A549 (cell line): ENCODE measurements at regions not wholly inside any gene's neighbourhood (a gene's known extent, or its start where the extent isn't known, plus 50 kb on each side); places are given as distances from the start of the nearest gene placed in this dataset.

Experiments
- ATAC-seq, 2 experiments: fragments of 200-7000 bp in 1 of 2; fragments of >200 bp in 1 of 2; cut with Nextera tagmentation in 1 of 2; cut with Tn5 transposase in 1 of 2; 3 replicates each; pipeline versions ENCODE4 v1.8.0 to v1.9.1; 2018 to 2020; ENCODE audit warnings: mild to moderate bottlenecking in 1 of 2, moderate library complexity in 1 of 2
- CTCF ChIA-PET: fragments of 300-600 bp; sonication (Branson Sonifier 250); formaldehyde crosslinking; extraction: SDS; loops from one replicate; lab custom pipeline; 2021; ENCODE audit warnings: antibody characterized with exemption, inconsistent platforms; lab: Yijun Ruan, JAX
- POLR2A ChIA-PET: fragments of 350-600 bp; formaldehyde crosslinking; extraction: SDS; loops from one replicate; lab custom pipeline; 2021; ENCODE audit warnings: antibody characterized with exemption, inconsistent platforms; lab: Yijun Ruan, JAX
- DNase-seq, 2 experiments: peaks; one replicate each; pipeline versions ENCODE4 v3.0.0 to v3.0.0-alpha.2; 2011 to 2016; ENCODE audit warnings: low read depth in 1 of 2, low spot score in 1 of 2
- FAIRE-seq: peaks from 2 replicates; lab custom pipeline; 2011; peaks lifted over from hg19 to GRCh38; lab: Jason Lieb, UNC
- H3K27ac ChIP-seq, 2 experiments: fragments of >200 bp; sonication (Bioruptor Twin); formaldehyde crosslinking; 3 replicates each; pipeline ENCODE4 v1.5.1; 2016 to 2017
- H3K4me1 ChIP-seq: fragments of >200 bp; sonication (Bioruptor Twin); formaldehyde crosslinking; 3 replicates; pipeline ENCODE4 v1.6.1; 2016
- H3K4me2 ChIP-seq: fragments of >200 bp; sonication (Bioruptor Twin); formaldehyde crosslinking; 3 replicates; pipeline ENCODE4 v1.6.1; 2016
- H3K4me3 ChIP-seq: fragments of >200 bp; sonication (Bioruptor Twin); formaldehyde crosslinking; 3 replicates; pipeline ENCODE4 v1.5.1; 2016
- H3K9me3 ChIP-seq: fragments of >200 bp; sonication (Bioruptor Twin); formaldehyde crosslinking; 3 replicates; pipeline ENCODE4 v1.6.1; 2016
- ATOH8 ChIP-seq: fragments of 250-450 bp; sonication (Bioruptor Pico); IDR thresholded peaks from 2 replicates; pipeline ENCODE4 v1.5.0; 2020; ENCODE audit warnings: low read depth, mild to moderate bottlenecking, moderate library complexity
- CBX2 ChIP-seq: fragments of 200-600 bp; sonication (generic); IDR thresholded peaks from 2 replicates; pipeline ENCODE4 v1.6.1; 2016; ENCODE audit warnings: low read depth, mild to moderate bottlenecking, borderline replicate concordance
- CBX8 ChIP-seq: fragments of 200-600 bp; sonication (generic); IDR thresholded peaks from 2 replicates; pipeline ENCODE4 v1.6.1; 2016
- CEBPB ChIP-seq, 2 experiments: fragments of >200 bp in 1 of 2; sonication (Bioruptor Twin) in 1 of 2; formaldehyde crosslinking in 1 of 2; IDR thresholded peaks; 2 replicates each; pipeline ENCODE4 v1.6.1; 2012 to 2016
- ESRRA ChIP-seq: fragments of 150-350 bp; IDR thresholded peaks from 2 replicates; pipeline ENCODE4 v1.6.1; 2014; ENCODE audit warnings: mild to moderate bottlenecking, low read length, borderline replicate concordance
- FOSL2 ChIP-seq, 2 experiments: fragments of 450-650 bp in 1 of 2; fragments of >200 bp in 1 of 2; sonication (Bioruptor Twin) in 1 of 2; formaldehyde crosslinking; IDR thresholded peaks; 2 replicates each; pipeline versions ENCODE4 v1.5.0 to v1.6.1; 2016 to 2020; ENCODE audit warnings: mild to moderate bottlenecking in 1 of 2, moderate library complexity in 1 of 2
- HOXB5 ChIP-seq: fragments of 250-450 bp; sonication (Bioruptor Pico); IDR thresholded peaks from 2 replicates; pipeline ENCODE4 v1.5.0; 2020; ENCODE audit warnings: mild to moderate bottlenecking, moderate library complexity
- JUN ChIP-seq, 2 experiments: fragments of >200 bp; sonication (Bioruptor Twin); formaldehyde crosslinking; IDR thresholded peaks; 2 replicates in 1 of 2; 3 replicates in 1 of 2; pipeline ENCODE4 v1.6.1; 2016 to 2017
- JUNB ChIP-seq: fragments of >200 bp; sonication (Bioruptor Twin); formaldehyde crosslinking; IDR thresholded peaks from 2 replicates; pipeline ENCODE4 v1.6.1; 2016
- MAFK ChIP-seq: fragments of 450-650 bp; IDR thresholded peaks from 2 replicates; pipeline ENCODE4 v1.6.1; 2014; ENCODE audit not compliant: partially characterized antibody
- NR3C1 ChIP-seq: fragments of >200 bp; sonication (Bioruptor Twin); formaldehyde crosslinking; IDR thresholded peaks from 3 replicates; pipeline ENCODE4 v1.6.1; 2017
- RAD21 ChIP-seq, 2 experiments: fragments of >200 bp in 1 of 2; sonication (Bioruptor Twin) in 1 of 2; formaldehyde crosslinking in 1 of 2; IDR thresholded peaks in 1 of 2; conservative IDR thresholded peaks in 1 of 2; 2 replicates in 1 of 2; 3 replicates in 1 of 2; pipeline ENCODE4 v1.6.1; 2012 to 2018; ENCODE audit warnings: inconsistent platforms in 1 of 2
- RARB ChIP-seq: fragments of 250-450 bp; sonication (Bioruptor Pico); IDR thresholded peaks from 2 replicates; pipeline ENCODE4 v1.8.0; 2021; ENCODE audit warnings: mild to moderate bottlenecking, moderate library complexity
- RFX5 ChIP-seq: fragments of 450-650 bp; IDR thresholded peaks from 2 replicates; pipeline ENCODE4 v1.7.1; 2014; ENCODE audit warnings: antibody characterized with exemption, mild to moderate bottlenecking, moderate library complexity
- RNF2 ChIP-seq: fragments of 200-600 bp; sonication (generic); IDR thresholded peaks from 2 replicates; pipeline ENCODE4 v1.6.1; 2016; ENCODE audit warnings: low read depth, mild to moderate bottlenecking, antibody characterized with exemption, moderate library complexity, borderline replicate concordance
- SREBF2 ChIP-seq: fragments of 450-650 bp; IDR thresholded peaks from 2 replicates; pipeline ENCODE4 v1.6.1; 2014; ENCODE audit warnings: mild to moderate bottlenecking, moderate library complexity
- TFCP2L1 ChIP-seq: fragments of 250-450 bp; sonication (Bioruptor Pico); IDR thresholded peaks from 2 replicates; pipeline ENCODE4 v1.5.0; 2021; ENCODE audit warnings: mild to moderate bottlenecking
- ZC3H11A ChIP-seq: fragments of 450-650 bp; IDR thresholded peaks from 2 replicates; pipeline ENCODE4 v1.6.1; 2014; ENCODE audit warnings: antibody characterized with exemption, mild to moderate bottlenecking
- ZNF302 ChIP-seq: fragments of 250-450 bp; sonication (Bioruptor Pico); IDR thresholded peaks from 2 replicates; pipeline ENCODE4 v1.9.0; 2021; ENCODE audit warnings: inconsistent platforms, mild to moderate bottlenecking, moderate library complexity
- ZSCAN20 ChIP-seq: fragments of 250-450 bp; sonication (Bioruptor Pico); IDR thresholded peaks from 2 replicates; pipeline ENCODE4 v1.8.0; 2022; ENCODE audit warnings: mild to moderate bottlenecking, moderate library complexity
- WGBS: methylation state at CpG from one replicate; pipeline ENCODE4 v1.1.6; 2017; ENCODE audit errors: missing lambda C conversion rate; 5-methylcytosine and 5-hydroxymethylcytosine counted together
- TF ChIP-seq, protein P1 (sequence below): IDR thresholded peaks from 2 replicates; pipeline ENCODE4 v1.6.1; 2012

DNA sequence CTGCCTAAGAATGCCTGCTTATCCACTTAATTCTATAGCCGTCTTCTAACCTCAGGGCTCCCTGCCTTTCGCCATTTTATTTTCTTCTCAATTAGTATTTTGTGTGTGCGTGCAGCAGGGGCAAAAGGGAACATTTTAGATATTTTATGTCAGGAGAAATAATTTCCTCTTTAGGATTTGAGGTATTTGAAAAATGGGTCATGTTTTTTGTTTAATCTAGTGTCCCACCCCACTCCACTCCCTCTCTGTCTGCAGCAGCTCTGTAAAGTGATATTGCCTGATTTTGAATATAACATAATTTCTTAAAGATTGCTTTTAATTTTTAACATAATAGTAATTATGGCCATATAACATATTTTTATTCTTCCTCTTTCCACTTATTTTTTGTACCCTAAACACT is 593.2 kb upstream of the DPPA4 start:
- no peaks in the 10 kb centered on the region for H3K9me3 ChIP-seq
- WGBS: 16% methylated on average over 3 of the region's 3 CpGs
- H3K4me2 ChIP-seq: peak overlapping the region; percentile 44
- peaks cover 29% of the 10 kb centered on the region for H3K4me1 ChIP-seq
- ATAC-seq (no peak), FAIRE-seq (no peak), DNase-seq (peak in 1 of 2 experiments; percentile 12)
- H3K27ac ChIP-seq: peak overlapping the region; percentile 64 to 91; a peak in 5 of 6 replicates
- TF ChIP-seq ATOH8 (CRISPR knock-in tag) (no peak), FOSL2 (IDR thresholded peaks at IDR 0.05) (no peak), FOSL2 (CRISPR knock-in tag; IDR thresholded peaks at IDR 0.05) (peak; percentile 51; the same call in 1 of the 2 replicates), RNF2 (no peak), TFCP2L1 (CRISPR knock-in tag) (no peak), JUNB (peak; percentile 37; the same call in 1 of the 2 replicates)
- H3K4me3 ChIP-seq: no peak overlapping the region
- CTCF ChIA-PET: no interaction called here
- POLR2A ChIA-PET: no interaction called here

DNA sequence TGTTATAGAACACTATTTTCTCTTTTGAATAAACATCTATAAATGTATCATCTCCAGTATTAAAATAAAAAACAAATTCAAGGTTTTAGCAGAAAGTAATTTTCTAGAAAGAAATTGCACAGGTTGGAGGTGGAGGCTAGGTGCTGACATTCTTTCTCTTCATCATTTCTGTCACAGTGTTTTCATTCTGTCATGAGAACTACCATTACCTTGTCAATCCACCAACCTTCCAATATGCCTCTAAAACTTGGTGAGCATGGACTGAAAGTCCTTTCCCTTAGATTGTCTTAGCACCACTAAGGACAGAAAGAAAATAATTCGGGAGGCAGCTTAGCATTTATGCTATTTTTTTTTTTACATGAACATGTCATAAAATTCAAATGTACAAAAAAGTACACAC is 596.2 kb upstream of the DPPA4 start:
- Histone ChIP-seq H3K4me1 (peaks cover 9% of the 10 kb centered on the region; the same call in 2 of the 3 replicates), H3K4me2 (no peak overlapping the region), H3K9me3 (no peaks in the 10 kb centered on the region), H3K4me3 (no peak overlapping the region), H3K27ac (no peak overlapping the region)
- ATAC-seq (no peak), DNase-seq (no peak), FAIRE-seq (no peak)
- POLR2A ChIA-PET: no interaction called here
- TF ChIP-seq ZSCAN20 (CRISPR knock-in tag): no peak
- TF ChIP-seq JUNB: no peak
- no peak for TF ChIP-seq CBX2
- no peak for TF ChIP-seq RARB
- no peak for TF ChIP-seq NR3C1
- no peak for TF ChIP-seq RFX5
- TF ChIP-seq ZC3H11A: no peak
- TF ChIP-seq SREBF2: no peak
- TF ChIP-seq MAFK: no peak
- no peak for TF ChIP-seq RAD21 (conservative IDR thresholded peaks at IDR 0.05 in 1 of 2, IDR thresholded peaks at IDR 0.05 in 1 of 2)
- CTCF ChIA-PET: no interaction called here
- 0% methylated on average over 1 of the region's 1 CpG for WGBS

GRCh38 chr3:109939817-109940216 is 602.5 kb upstream of the DPPA4 start:
- no peak for TF ChIP-seq CBX8
- peak in 1 of 2 experiments; percentile 18; a peak in 1 of 4 replicates for TF ChIP-seq CEBPB (IDR thresholded peaks at IDR 0.05)
- peak; percentile 85 for TF ChIP-seq MAFK
- no peak for TF ChIP-seq ESRRA
- no peaks in the 10 kb centered on the region for H3K9me3 ChIP-seq
- no peak overlapping the region for H3K27ac ChIP-seq
- WGBS: 93% methylated on average over 1 of the region's 1 CpG
- CTCF ChIA-PET: no interaction called here
- no peak overlapping the region for H3K4me2 ChIP-seq
- no peak overlapping the region for H3K4me3 ChIP-seq
- ATAC-seq (no peak), DNase-seq (no peak), FAIRE-seq (peak; percentile 51)
- H3K4me1 ChIP-seq: no peaks in the 10 kb centered on the region
- POLR2A ChIA-PET: no interaction called here

DNA sequence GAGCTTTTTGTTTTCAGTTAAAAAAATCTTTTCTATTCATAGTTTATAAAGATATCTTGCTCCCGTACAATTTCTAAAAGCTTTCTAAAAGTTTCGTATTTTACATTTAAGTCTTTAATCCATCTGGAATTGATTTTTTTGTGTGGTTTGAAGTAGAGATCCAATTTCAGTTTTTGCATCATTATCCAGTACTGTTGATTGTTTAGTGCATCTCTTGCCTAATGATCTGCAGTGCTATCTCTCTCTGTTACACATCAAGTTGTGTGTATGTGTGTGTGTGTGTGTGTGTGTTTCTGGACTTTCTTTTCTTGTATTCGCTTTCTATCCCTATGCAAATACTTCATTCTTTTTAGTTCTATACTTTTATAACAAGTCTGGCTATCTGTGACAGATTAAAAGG is 605.8 kb upstream of the DPPA4 start:
- ATAC-seq (no peak), FAIRE-seq (no peak)

More for the DNA sequence above, 605.8 kb upstream of the DPPA4 start:
- Histone ChIP-seq H3K4me2 (no peak overlapping the region), H3K4me1 (no peaks in the 10 kb centered on the region), H3K4me3 (no peak overlapping the region), H3K27ac (no peak overlapping the region), H3K9me3 (no peaks in the 10 kb centered on the region)
- no peak for DNase-seq
- CTCF ChIA-PET: no interaction called here
- no peak for TF ChIP-seq ATOH8 (CRISPR knock-in tag)
- no peak for TF ChIP-seq RAD21 (conservative IDR thresholded peaks at IDR 0.05 in 1 of 2, IDR thresholded peaks at IDR 0.05 in 1 of 2)
- TF ChIP-seq JUN (IDR thresholded peaks at IDR 0.05): no peak
- no peak for TF ChIP-seq TFCP2L1 (CRISPR knock-in tag)
- no peak for TF ChIP-seq HOXB5 (CRISPR knock-in tag)
- TF ChIP-seq ZNF302 (CRISPR knock-in tag): no peak
- TF ChIP-seq, protein P1, sequence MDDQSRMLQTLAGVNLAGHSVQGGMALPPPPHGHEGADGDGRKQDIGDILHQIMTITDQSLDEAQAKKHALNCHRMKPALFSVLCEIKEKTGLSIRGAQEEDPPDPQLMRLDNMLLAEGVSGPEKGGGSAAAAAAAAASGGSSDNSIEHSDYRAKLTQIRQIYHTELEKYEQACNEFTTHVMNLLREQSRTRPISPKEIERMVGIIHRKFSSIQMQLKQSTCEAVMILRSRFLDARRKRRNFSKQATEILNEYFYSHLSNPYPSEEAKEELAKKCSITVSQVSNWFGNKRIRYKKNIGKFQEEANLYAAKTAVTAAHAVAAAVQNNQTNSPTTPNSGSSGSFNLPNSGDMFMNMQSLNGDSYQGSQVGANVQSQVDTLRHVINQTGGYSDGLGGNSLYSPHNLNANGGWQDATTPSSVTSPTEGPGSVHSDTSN: no peak
- 82% methylated on average over 3 of the region's 3 CpGs for WGBS
- POLR2A ChIA-PET: no interaction called here
